OCI-LY1 (cell line): ENCODE measurements at regions not wholly inside any gene's neighbourhood (a gene's known extent, or its start where the extent isn't known, plus 50 kb on each side); places are given as distances from the start of the nearest gene placed in this dataset.

ENCODE experiments used
- EZH2 ChIP-seq: fragments of 200-600 bp; sonication (generic), shearing (Covaris generic); IDR thresholded peaks from 2 replicates; pipeline ENCODE4 v1.8.0; 2017; ENCODE audit warnings: borderline replicate concordance, mixed run types, mild to moderate bottlenecking, antibody characterized with exemption, low read length, moderate library complexity, mixed read lengths
- TF ChIP-seq, protein P1 (sequence below): fragments of 200-600 bp; sonication (generic), shearing (Covaris generic); IDR thresholded peaks from 2 replicates; pipeline ENCODE4 v1.5.1; 2017; ENCODE audit warnings: mild to moderate bottlenecking, antibody characterized with exemption, low read length, moderate library complexity, mixed read lengths

DNA sequence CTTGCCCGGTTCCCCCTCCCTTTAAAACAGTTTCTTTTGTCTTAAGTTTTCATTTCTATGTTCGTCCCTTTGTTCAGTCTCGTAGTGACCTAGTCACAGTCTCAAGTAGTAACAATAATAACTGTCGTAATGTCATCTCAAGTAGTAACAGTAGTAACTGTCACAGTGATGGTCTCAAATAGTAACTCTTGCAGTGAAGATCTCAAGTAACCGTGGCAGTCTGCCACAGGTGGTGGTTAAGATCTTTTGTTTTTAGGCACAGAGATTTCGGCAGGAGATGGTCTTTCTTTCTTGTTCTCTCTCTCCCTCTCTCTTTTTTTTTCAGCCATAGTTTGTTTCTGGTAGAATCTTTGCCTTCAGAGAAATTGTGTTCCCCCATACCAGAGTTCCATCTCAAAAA is 656.0 kb upstream of the SGO1 start:
- TF ChIP-seq, protein P1, sequence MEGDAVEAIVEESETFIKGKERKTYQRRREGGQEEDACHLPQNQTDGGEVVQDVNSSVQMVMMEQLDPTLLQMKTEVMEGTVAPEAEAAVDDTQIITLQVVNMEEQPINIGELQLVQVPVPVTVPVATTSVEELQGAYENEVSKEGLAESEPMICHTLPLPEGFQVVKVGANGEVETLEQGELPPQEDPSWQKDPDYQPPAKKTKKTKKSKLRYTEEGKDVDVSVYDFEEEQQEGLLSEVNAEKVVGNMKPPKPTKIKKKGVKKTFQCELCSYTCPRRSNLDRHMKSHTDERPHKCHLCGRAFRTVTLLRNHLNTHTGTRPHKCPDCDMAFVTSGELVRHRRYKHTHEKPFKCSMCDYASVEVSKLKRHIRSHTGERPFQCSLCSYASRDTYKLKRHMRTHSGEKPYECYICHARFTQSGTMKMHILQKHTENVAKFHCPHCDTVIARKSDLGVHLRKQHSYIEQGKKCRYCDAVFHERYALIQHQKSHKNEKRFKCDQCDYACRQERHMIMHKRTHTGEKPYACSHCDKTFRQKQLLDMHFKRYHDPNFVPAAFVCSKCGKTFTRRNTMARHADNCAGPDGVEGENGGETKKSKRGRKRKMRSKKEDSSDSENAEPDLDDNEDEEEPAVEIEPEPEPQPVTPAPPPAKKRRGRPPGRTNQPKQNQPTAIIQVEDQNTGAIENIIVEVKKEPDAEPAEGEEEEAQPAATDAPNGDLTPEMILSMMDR = no peak
- no peak for TF ChIP-seq EZH2
